Spleen (tissue), 11 donors: ENCODE measurements at regions not wholly inside any gene's neighbourhood (a gene's known extent, or its start where the extent isn't known, plus 50 kb on each side); places are given as distances from the start of the nearest gene placed in this dataset.

Experiments
- DNase-seq: peaks from one replicate; pipeline ENCODE4 v3.0.0-alpha.2; 2020
- H3K27ac ChIP-seq, 8 donors: fragments of 200-600 bp; sonication (generic) in 7 of 8; 1 replicate in 4 of 8; 2 replicates in 4 of 8; pipeline versions ENCODE4 v1.5.0 to v1.8.0; 2016 to 2021; ENCODE audit warnings: inconsistent platforms in 4 of 8, mild to moderate bottlenecking in 4 of 8, moderate library complexity in 1 of 8
- H3K27me3 ChIP-seq, 7 donors: fragments of 200-600 bp; sonication (generic) in 6 of 7; replicated peaks in 1 of 7; 1 replicate in 4 of 7; 2 replicates in 3 of 7; pipeline versions ENCODE4 v1.5.0 to v1.8.0; 2016 to 2021; ENCODE audit warnings: inconsistent platforms in 3 of 7, mild to moderate bottlenecking in 1 of 7
- H3K36me3 ChIP-seq, 6 donors: fragments of 200-600 bp; sonication (generic) in 5 of 6; 1 replicate in 4 of 6; 2 replicates in 2 of 6; pipeline versions ENCODE4 v1.5.0 to v1.8.0; 2016 to 2021; ENCODE audit warnings: inconsistent platforms in 2 of 6
- H3K4me1 ChIP-seq, 6 donors: fragments of 200-600 bp; sonication (generic) in 5 of 6; 1 replicate in 3 of 6; 2 replicates in 3 of 6; pipeline versions ENCODE4 v1.5.0 to v1.8.0; 2016 to 2021; ENCODE audit warnings: inconsistent platforms in 3 of 6
- H3K4me3 ChIP-seq, 8 donors: fragments of 200-600 bp; sonication (generic) in 7 of 8; 1 replicate in 4 of 8; 2 replicates in 4 of 8; pipeline versions ENCODE4 v1.5.0 to v1.8.0; 2016 to 2021; ENCODE audit warnings: inconsistent platforms in 4 of 8, mild to moderate bottlenecking in 4 of 8, moderate library complexity in 2 of 8
- H3K9me3 ChIP-seq, 8 donors: fragments of 200-600 bp; sonication (generic) in 7 of 8; 1 replicate in 4 of 8; 2 replicates in 4 of 8; pipeline versions ENCODE4 v1.5.0 to v1.8.0; 2016 to 2021; ENCODE audit warnings: inconsistent platforms in 4 of 8
- POLR2A ChIP-seq, 3 donors: fragments of 450-650 bp; IDR thresholded peaks; one replicate each; pipeline ENCODE4 v1.5.1; 2017; ENCODE audit warnings: antibody characterized with exemption in 3 of 3, mild to moderate bottlenecking in 1 of 3
- POLR2AphosphoS5 ChIP-seq, 3 donors: sonication (generic); formaldehyde crosslinking; IDR thresholded peaks; one replicate each; pipeline ENCODE4 v1.5.1; 2017; ENCODE audit warnings: antibody characterized with exemption in 3 of 3
- WGBS, 5 donors: extraction: QIAGEN DNeasy Blood & Tissue Kit in 3 of 5; methylation state at CpG; one replicate each; pipeline versions ENCODE4 v1.1.5 to v1.1.7; 2013 to 2018; 5-methylcytosine and 5-hydroxymethylcytosine counted together
- intact Hi-C: fragments of 100-400 bp; cut with DNase I; formaldehyde crosslinking; loops from one replicate; pipeline ENCODE4 v1.15.0; 2023; ENCODE audit warnings: low total_unique reads
- TF ChIP-seq, protein P1 (sequence below), 11 experiments: fragments of 200-600 bp in 7 of 11; fragments of 450-650 bp in 4 of 11; sonication (generic) in 4 of 11; IDR thresholded peaks in 8 of 11; conservative IDR thresholded peaks in 3 of 11; 1 replicate in 7 of 11; 2 replicates in 4 of 11; pipeline versions ENCODE4 v1.4.0 to v1.8.0; 2016 to 2021; ENCODE audit warnings: antibody characterized with exemption in 11 of 11, inconsistent platforms in 4 of 11, mild to moderate bottlenecking in 1 of 11
- donor health status: healthy with polysubstance abuse.
- donor health status: DM: no; HTN: no; CAD: no; lungs with moderate emphysema.
- donor health status: DM: no; HTN: no; CAD: no.
- donor health status: Bipolar disorder and iron deficiency.
- donor health status: healthy.
- donor health status: DM: no; HTN: no; CAD: no.
- donor health status: DM: yes; HTN: yes; CAD: no.

GRCh38 chr5:126235628-126236027, 187.6 kb upstream of the GRAMD2B start:
- WGBS, 5 donors: 81 to 92% (median 84%) methylated on average over 7 of the region's 7 CpGs
- Histone ChIP-seq H3K27me3 (no peaks in the 10 kb centered on the region), H3K9me3 (no peaks in the 10 kb centered on the region), H3K4me1 (no peaks in the 10 kb centered on the region), H3K27ac (no peak overlapping the region), H3K36me3 (no peaks in the 10 kb centered on the region), H3K4me3 (no peak overlapping the region)
- no peak for DNase-seq
- intact Hi-C loops: no loop called here
- TF ChIP-seq POLR2A (IDR thresholded peaks at IDR 0.05) (no peak), POLR2AphosphoS5 (IDR thresholded peaks at IDR 0.05) (no peak)
- TF ChIP-seq, protein P1, sequence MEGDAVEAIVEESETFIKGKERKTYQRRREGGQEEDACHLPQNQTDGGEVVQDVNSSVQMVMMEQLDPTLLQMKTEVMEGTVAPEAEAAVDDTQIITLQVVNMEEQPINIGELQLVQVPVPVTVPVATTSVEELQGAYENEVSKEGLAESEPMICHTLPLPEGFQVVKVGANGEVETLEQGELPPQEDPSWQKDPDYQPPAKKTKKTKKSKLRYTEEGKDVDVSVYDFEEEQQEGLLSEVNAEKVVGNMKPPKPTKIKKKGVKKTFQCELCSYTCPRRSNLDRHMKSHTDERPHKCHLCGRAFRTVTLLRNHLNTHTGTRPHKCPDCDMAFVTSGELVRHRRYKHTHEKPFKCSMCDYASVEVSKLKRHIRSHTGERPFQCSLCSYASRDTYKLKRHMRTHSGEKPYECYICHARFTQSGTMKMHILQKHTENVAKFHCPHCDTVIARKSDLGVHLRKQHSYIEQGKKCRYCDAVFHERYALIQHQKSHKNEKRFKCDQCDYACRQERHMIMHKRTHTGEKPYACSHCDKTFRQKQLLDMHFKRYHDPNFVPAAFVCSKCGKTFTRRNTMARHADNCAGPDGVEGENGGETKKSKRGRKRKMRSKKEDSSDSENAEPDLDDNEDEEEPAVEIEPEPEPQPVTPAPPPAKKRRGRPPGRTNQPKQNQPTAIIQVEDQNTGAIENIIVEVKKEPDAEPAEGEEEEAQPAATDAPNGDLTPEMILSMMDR (IDR thresholded peaks at IDR 0.05 in 8 of 11, conservative IDR thresholded peaks at IDR 0.05 in 3 of 11): no peak

GRCh38 chr5:126236994-126237393, 186.2 kb upstream of the GRAMD2B start:
- Histone ChIP-seq H3K4me3 (no peak overlapping the region), H3K4me1 (no peaks in the 10 kb centered on the region), H3K27me3 (no peaks in the 10 kb centered on the region), H3K36me3 (no peaks in the 10 kb centered on the region), H3K9me3 (no peaks in the 10 kb centered on the region), H3K27ac (no peak overlapping the region)
- intact Hi-C loops: no loop called here
- no peak for DNase-seq
- no peak for TF ChIP-seq POLR2A (IDR thresholded peaks at IDR 0.05)
- TF ChIP-seq, protein P1 (IDR thresholded peaks at IDR 0.05 in 8 of 11, conservative IDR thresholded peaks at IDR 0.05 in 3 of 11): no peak
- no peak for TF ChIP-seq POLR2AphosphoS5 (IDR thresholded peaks at IDR 0.05)
- WGBS, 5 donors: 79 to 94% (median 91%) methylated on average over 2 of the region's 2 CpGs

- Histone ChIP-seq H3K4me3 (no peak overlapping the region), H3K36me3 (no peaks in the 10 kb centered on the region), H3K4me1 (no peaks in the 10 kb centered on the region), H3K9me3 (peaks cover 0 to 13% (median 0%) of the 10 kb centered on the region in 8 donors), H3K27ac (no peak overlapping the region), H3K27me3 (no peaks in the 10 kb centered on the region)
- no peak for DNase-seq
- WGBS, 5 donors: 59 to 84% (median 74%) methylated on average over 1 of the region's 1 CpG
- intact Hi-C loops: no loop called here
- TF ChIP-seq, protein P1 (IDR thresholded peaks at IDR 0.05 in 8 of 11, conservative IDR thresholded peaks at IDR 0.05 in 3 of 11): no peak
- no peak for TF ChIP-seq POLR2A (IDR thresholded peaks at IDR 0.05)
- no peak for TF ChIP-seq POLR2AphosphoS5 (IDR thresholded peaks at IDR 0.05)
Measured at GRCh38 chr5:126248611-126249010, 174.6 kb upstream of the GRAMD2B start.

- H3K4me3 ChIP-seq: no peak overlapping the region
- H3K27me3 ChIP-seq: no peaks in the 10 kb centered on the region
- no peaks in the 10 kb centered on the region for H3K4me1 ChIP-seq
- no peaks in the 10 kb centered on the region for H3K36me3 ChIP-seq
- intact Hi-C loops: no loop called here
- WGBS, 5 donors: 89 to 96% (median 91%) methylated on average over 3 of the region's 3 CpGs
- H3K27ac ChIP-seq: no peak overlapping the region
- TF ChIP-seq, protein P1 (IDR thresholded peaks at IDR 0.05 in 8 of 11, conservative IDR thresholded peaks at IDR 0.05 in 3 of 11): no peak
- TF ChIP-seq POLR2AphosphoS5 (IDR thresholded peaks at IDR 0.05) (no peak), POLR2A (IDR thresholded peaks at IDR 0.05) (no peak)
- peaks cover 0 to 6% (median 0%) of the 10 kb centered on the region in 8 donors for H3K9me3 ChIP-seq
- DNase-seq: no peak
Measured at GRCh38 chr5:126251024-126251423, 172.2 kb upstream of the GRAMD2B start.
